Activated effector memory CD4-positive, alpha-beta T cell treated with Interleukin-2 at 50 U/mL for 16 hours (primary cell): ENCODE measurements at regions not wholly inside any gene's neighbourhood (a gene's known extent, or its start where the extent isn't known, plus 50 kb on each side); places are given as distances from the start of the nearest gene placed in this dataset.
"Not testable (repeated sequence)": the region's sequence is repeated elsewhere in the genome, so short reads cannot be mapped to it uniquely, and the experiment has no call there.

Experiments
- DNase-seq: peaks from one replicate; pipeline ENCODE4 v3.0.0-alpha.2; 2020

- no peak for DNase-seq
Measured at GRCh38 chr12:68514807-68515411, 95.8 kb upstream of the RAP1B start.

DNA sequence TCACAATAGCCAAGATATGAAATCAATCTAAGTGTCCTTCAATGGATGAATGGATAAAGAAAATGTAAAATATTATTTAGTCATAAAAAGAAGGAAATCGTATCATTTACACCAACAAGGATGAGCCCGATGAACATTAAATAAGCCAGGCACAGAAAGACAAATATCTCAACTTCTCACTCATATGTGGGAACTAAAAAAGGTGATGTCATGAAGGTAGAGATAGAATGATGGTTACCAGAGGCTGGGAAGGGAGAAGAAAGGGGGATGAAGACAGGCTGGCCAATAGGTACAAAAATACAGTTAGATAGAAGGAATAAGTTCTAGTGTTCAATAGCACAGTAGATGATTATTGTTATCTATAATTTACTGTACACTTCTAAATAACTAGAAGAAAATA, 94.9 kb upstream of the RAP1B start:
- DNase-seq, result no peak

DNA sequence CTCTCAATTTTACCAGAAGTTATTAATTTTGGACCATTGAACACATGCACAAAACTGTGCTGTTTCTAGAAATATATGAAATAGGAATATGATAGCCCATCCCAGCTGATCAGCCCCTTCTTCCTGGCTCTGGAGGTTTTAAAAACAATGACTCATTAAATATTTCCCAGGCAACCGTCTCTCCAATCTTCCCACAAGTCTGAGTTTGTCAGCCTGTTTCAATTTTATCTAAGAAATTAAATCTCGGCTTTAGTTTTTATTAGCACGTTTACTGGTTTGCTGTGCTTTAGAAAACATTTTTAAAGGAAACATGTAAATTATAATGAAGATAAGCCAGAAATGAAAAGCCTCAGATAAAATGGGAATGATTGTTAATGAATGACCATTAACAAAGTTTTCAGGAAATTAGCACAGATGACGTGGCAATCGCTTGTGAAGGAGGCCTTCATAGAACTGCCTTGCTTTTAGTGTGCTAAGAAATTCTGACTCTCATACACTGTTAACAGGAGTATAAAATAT, 89.3 kb upstream of the RAP1B start:
- DNase-seq, result no peak

DNA sequence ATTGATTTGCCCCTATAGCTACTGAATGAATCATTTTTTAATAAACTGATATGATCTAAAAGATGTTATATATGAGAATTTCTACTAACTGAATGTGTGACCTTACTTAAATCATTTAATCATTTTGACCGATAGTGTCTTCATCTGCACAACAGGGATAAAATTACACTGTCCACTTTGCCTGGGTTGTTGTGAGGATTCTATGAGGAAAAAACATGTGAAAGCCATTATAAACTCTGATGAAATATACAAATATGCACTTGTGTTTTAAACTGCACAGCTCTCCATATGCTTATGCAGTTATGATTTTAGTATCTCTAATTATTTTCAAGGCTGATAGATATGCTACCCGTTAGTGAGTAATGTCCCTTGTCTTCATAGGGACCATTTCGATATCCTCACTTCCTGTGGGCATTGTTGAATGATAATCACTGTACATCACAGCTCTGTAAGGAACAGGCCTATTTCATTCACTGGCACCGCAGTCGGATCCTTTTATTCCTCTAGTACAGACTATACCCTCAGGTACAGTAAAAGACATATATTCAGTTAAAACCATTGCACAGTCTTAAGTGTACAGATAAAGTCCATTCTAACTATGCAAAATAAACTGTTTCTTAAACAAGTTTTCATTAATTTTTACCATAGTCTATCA, 88.7 kb upstream of the RAP1B start:
- DNase-seq, result no peak

- no peak for DNase-seq
Measured at GRCh38 chr12:68529466-68529865, 81.2 kb upstream of the RAP1B start.

DNA sequence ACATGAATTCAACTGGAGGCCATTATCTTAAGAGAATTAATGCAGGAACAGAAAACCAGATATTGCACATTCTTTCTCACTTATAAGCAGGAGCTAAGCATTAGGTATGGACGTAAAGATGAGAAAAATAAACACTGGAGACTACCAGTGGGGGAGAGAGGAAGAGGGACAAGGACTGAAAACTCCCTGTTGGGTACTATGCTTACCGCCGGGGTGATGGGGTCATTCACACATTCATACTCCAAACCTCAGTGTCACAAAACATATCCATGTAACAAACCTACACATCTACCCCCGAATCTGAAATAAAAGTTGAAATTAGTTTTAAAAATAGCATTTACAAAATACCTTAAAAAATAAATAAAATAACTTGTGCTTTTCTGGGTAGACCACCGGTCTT, 80.8 kb upstream of the RAP1B start:
- DNase-seq, result no peak

GRCh38 chr12:68530299-68530698, 80.4 kb upstream of the RAP1B start:
- DNase-seq, result no peak

DNA sequence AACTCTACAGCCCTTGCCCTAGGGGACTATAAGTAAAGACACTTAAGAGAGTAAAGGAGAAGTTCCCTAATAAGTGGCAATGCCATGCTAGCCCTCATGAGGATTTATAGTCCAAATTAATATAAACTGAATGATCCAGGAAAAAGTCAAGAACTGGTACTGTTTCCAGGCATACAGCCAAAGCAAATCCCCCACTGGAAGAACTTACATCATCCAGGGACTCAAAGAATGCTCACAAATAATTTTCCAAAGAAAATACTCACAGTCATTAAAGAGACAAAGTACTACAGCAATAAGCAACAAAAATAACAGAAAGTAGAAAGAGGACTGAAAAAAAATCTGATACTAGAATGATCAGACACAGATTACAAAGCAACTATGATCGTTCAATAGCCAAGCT, 79.7 kb upstream of the RAP1B start:
- no peak for DNase-seq

DNA sequence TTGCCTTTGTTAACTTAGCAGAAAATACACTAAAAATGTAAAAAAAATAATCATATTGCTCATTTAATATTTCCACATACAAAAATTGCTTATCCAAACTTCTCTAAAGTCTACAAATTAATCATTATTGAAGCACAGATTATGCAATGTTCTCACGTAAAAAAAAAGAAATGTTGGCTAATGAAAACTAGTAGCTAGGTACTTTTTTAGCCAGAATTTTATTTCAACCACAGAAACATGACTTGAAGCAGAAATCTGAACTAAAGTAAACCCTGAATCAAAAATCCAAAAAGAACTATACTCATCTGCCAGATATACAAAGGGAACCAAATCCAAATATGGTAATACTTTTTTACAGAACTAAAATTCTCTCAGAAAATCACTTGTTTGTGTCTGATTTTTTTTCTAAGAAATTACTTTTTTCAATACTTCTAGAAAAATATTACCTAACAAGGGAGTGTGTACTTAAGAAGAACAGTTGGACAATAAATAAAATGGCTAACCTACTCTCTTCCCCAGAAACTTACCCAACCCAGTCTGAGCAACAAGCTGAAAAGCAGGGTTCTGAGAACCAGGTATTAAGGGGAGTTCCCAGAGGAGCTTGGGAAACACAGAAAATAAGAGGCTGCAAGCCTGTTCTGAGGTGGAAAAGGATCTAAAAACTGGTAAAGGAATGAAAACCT, 78.4 kb upstream of the RAP1B start:
- DNase-seq, result no peak

DNA sequence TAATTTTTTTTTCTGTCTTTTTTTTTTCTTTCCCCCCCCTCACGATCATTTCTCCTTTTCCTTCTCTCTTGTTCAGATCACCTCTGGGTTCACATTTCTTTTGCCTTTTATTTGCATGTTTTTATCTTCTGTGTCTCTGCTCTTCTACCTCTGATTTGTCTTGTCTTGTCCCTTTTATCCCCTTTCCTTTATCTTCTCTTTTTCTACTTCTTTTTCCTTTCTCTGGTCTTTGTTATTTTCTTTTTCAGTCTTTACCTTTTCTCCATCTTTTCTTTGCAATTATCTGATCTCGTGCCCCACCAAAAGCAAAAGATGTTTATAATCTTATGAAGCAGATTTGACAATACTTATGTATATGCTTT, 77.8 kb upstream of the RAP1B start:
- no peak for DNase-seq

DNA sequence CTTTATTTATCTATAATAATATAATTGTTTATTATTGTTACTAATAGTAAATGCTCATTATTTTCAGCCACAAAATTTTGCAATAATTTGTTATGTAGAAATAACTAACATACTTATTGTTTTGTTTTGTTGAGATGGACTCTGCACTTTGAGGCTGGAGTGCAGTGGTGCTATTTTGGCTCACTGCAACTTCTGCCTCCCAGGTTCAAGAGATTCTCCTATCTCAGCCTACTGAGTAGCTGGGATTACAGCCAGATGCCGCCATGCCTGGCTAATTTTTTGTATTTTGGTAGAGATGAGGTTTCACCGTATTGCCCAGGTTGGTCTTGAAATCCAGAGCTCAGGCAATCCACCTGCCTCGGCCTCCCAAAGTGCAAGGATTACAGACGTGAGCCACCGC, 76.6 kb upstream of the RAP1B start:
- no peak for DNase-seq

GRCh38 chr12:68536885-68537485, 73.7 kb upstream of the RAP1B start:
- no peak for DNase-seq

GRCh38 chr12:68537571-68537970, 73.1 kb upstream of the RAP1B start:
- DNase-seq, result no peak

DNA sequence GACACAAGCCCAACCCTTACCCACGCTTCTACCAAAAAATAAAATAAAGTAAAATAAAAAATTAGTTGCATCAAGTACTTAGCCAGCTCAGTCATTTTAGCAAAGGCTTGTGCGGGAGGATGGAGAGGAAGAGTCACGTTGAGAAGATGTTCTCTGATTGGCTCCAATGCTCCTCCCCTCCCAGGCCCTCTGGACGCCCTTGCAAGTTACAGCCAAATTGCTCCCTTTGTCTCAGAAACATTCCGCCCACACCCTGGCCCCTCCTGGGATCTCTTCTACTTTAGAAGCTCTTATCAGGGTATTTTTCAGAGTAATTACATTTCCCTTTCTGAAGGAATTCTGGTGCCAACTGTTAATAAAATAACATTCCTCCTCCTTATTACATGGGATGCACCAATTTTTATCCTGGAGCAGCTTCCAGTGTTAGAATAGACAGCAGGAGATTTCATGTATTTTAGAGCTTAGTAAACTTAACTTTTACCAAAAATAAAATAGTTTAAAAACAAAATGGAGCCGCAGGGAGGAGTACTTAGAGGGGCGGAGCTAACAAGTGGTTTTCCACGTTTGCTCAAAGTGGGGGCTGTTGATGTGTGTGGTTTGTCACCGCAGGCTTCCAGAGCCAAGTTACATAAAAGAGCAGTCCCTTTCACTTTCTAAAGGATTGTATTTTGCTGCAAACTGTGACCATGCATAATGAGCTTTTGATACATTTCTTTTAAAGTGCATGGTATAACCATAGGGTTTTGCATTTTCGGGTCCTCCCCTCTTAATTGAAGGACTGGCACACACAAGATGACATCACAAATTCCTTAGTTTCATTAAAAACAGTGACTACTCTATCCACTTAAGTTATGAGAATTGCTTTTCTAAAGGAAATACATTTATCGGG, 71.7 kb upstream of the RAP1B start:
- DNase-seq, result peak; percentile 18

GRCh38 chr12:68539615-68539952, 71.1 kb upstream of the RAP1B start:
- no peak for DNase-seq

DNA sequence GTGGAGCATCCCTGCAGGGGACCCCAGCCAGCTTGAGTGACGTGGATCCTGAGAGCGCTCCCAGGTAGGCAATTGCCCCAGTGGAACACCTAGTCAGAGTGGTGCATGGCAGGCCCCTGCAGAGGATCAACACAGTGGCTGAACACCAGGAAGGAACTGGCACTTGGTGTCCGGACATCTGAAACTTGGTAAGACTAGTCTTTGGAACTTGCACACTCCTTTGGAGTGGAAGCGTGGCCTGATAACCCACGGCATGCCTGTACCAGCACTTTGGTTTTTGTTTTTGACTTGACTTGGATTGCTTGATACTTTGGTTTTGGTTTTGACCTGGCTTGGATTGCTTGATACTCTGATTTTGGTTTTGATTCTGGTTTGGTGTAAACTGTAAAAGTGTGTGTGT, 69.9 kb upstream of the RAP1B start:
- DNase-seq, result not testable (repeated sequence)

DNA sequence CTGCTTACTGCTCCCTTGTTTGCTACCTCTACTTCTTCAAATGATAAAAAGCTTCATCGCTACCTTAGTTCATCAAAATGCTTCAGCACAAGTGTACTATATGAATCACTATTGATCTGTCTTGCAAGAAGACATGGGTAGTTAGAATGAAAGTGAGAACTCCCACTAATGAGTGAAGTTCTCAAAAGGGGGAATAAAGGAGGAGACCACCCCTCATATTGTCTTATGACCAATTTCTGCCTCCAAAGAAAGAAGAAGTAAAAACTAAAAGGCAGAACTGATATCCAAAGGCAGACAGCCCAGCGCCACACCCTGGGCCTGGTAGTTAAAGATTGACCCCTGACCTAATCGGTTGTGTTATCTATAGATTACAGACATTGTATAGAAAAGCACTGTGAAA, 63.4 kb upstream of the RAP1B start:
- not testable (repeated sequence) for DNase-seq

DNA sequence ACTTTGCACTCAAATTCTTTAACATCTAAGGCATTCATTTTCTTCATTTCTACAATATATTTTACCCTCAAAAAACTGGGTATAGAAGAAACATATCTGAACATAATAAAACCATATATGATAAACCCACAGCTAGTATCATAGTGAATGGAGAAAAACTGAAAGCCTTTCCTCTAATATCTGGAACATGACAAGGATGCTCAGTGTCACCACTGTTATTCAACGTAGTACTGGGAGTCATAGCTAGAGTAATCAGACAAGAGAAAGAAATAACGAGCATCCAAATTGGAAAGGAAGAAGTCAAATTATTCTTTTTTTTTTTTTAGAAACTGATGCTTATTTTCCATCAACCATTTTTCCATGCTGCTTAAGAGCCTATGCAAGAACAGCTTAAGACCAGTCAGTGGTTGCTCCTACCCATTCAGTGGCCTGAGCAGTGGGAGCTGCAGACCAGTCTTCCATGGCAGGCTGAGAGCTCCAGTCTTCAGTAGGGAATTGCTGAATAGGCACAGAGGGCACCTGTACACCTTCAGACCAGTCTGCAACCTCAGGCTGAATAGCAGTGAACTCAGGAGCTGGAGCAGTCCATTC, 58.0 kb upstream of the RAP1B start:
- DNase-seq, result not testable (repeated sequence)

DNA sequence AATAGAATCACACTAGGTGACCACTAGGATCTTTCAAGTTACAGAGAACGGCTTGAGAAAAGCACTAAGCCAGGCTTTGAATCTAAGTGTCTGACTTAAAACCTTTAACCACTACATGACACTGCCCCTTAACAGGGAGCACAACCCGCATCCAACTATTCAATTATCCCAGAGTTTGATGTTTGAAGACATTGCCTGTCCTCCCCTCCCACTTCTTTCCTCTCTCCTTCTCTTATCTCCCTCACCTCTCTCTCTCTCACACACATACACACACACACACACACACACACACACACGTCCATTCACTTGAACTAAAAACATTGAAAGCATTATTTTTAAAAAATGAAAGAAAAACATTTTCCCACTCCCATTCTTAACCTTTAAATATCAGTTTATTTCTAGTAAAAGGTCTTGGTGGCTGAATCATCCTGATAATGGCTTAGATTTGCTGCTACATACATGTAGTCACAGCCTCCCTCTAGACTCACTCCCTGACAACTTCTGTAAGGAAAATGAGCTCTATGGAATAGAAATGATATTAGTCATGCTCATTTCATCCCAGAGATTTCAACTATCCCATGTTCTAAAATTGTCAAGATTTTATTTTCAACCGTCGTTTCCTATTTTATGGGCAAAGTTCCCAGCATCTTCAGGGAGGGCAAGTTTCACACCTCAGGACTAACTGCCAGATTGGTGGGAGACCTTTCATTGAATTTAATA, 53.5 kb upstream of the RAP1B start:
- DNase-seq, result no peak

GRCh38 chr12:68559246-68559645, 51.5 kb upstream of the RAP1B start:
- DNase-seq, result no peak

DNA sequence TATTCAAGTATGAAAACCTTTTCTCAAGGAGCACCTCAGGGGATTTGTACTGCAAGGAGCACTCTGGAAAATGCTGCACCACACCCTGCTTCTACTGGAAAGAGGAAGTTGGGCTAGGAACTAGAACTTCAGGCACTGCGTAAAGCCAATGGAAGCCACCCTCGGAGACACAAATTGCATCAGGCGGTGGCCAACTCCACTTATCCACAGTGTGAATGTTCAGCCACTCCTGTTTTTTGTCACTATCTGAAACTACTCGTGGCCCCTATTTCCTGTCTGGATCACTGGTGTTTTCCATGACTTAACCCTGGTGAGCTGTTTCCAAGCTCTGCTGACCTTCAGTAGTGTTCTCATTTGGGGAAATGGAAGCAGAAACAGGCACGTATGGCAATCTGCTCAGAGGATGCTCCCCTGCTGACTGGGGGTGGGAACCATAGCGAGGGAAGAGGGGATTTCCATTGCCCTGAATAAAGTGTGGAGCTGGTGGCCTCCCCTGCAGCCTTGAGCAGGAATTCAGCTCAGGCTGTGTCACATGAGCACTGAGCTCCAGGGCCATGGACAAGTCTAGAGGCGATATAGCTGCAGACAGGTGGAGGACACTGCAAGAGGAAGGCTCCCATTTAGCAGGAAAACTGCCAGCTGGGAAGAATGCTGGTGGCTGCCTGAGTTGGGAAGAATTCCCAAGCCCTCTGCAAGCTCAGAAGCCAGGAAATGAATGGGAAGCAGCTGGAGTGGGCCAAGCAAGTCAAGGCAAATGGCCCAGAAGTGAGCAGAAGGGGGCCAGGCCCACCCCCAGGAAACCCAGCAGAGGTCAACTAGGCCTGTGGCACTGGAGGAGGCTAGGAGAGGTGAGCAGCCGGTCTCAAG, 50.5 kb upstream of the RAP1B start:
- DNase-seq, result no peak
